Activated CD4-positive, CD25-positive, alpha-beta regulatory T cell treated with anti-CD3 and anti-CD28 coated beads, Interleukin-2, amount 50 U/mL, for 24 hours (primary cell): ENCODE measurements at regions not wholly inside any gene's neighbourhood (a gene's known extent, or its start where the extent isn't known, plus 50 kb on each side); places are given as distances from the start of the nearest gene placed in this dataset.
"Not testable (repeated sequence)": the region's sequence is repeated elsewhere in the genome, so short reads cannot be mapped to it uniquely, and the experiment has no call there.

Source experiments
- ATAC-seq, 2 donors: fragments of 150-1000 bp; cut with Tn5 transposase; one replicate each; pipeline ENCODE4 v1.10.0; 2021; ENCODE audit warnings: mild to moderate bottlenecking in 1 of 2, moderate library complexity in 1 of 2

DNA sequence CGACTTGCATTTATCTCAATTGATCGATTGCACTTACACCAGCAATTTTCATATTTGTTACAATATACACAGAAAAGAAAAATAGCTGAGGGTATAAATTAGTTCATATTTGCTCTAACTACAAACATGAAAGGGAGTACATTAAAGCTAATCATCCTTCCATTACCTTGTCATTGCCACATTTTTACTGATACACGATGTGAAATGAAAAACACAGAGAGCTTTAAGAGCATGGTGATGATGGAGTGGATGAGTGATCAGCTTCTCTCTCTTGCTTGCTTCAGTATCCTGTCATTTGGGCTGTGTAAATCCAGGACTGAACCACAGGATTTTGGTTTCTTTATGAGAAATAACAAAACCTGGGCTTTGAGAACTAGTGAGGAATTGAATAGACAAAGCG is 1207.5 kb upstream of the GOT2 start:
- ATAC-seq, result no peak

DNA sequence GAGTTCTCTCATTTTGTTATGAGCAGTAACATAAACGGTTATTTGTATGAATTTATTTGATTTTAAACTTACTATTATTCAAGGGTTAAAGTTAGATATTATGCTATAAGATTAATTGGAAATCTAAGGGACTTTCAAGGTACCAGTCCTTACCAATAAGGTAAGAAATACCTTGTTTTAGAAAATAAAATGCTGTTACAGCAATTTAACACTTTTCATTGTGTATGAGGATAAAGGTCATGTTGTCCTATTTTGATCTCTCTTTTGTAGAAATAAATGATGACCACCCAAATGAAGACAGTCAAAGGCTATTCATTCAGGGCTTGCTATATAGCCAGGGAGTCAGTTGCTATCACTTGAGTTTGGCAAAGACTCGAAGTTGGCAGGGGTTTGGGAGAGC is 1185.9 kb upstream of the GOT2 start:
- ATAC-seq, result no peak

DNA sequence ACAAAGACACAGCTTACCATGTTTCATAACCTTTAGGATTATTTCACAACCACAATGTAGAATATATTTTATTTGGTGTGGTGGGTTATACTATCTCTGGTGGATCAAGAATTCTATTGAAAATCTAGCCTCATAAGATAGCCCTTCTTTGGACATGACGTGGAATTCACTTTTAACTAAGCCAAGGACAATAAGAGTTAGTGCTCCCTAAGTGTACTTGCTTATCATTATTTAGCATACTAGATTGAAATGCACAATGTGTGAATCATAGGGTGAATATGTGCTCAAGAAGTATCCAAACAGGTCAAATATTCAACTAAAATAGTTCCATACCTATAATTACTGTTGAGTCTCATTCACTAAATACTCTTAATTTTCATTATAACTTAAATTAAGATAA is 1179.5 kb upstream of the GOT2 start:
- ATAC-seq, result no peak

DNA sequence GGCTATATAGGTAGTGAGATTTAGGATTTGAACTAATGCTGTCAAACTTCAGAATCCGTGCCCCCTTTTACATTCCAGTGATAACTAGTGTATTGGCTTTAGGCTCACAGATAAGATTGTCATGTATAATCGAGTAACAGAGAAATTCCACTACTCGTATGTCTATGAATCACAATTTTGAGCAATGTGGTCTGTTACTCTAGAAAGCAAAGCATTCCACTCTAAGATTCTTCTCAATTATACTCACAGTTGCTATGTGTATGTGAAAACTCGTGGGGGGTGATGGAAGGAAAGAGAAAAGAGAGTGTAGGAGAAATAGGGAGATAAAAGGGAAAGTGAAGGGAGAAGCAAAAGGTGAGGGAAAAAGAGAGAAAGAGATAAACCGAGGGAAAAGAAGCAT is 1175.1 kb upstream of the GOT2 start:
- ATAC-seq, result no peak

DNA sequence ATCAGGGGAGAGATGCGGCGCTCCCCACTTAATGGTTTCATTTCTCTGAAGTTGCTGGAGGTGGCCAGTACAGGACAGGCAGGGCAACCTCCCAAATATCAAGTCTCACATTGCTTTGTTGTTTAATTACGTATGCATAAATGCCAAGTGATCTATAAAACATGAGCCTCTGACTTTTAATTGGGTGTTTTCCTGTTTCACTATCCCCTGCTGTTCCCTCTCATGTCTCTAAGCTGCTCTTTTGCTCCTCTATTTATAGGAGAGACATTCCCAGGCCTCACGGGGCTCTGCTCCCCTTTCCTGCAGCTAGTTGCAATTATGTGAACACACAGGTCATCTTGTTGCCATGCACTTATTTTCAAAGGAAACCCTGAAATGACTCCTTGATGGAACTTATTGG is 1173.5 kb upstream of the GOT2 start:
- no peak for ATAC-seq

DNA sequence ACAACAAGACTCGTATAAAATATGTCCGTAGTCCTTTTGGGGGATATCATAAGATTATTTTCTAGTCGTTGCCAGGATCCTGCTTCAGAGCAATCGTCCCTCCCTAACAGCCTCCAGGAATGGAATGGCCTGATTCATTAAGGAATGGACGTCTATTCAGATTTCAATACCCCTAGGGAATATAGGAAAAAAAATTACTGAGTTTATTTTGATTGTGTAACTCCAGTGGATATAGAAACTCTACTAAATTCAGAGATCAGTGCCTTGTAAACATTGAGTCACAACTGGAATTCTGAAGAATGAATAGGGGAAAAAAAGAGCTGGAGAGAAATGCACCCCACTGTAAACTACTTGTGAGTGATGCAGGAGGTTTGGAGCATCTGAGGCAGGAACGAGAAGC is 1171.5 kb upstream of the GOT2 start:
- no peak for ATAC-seq

DNA sequence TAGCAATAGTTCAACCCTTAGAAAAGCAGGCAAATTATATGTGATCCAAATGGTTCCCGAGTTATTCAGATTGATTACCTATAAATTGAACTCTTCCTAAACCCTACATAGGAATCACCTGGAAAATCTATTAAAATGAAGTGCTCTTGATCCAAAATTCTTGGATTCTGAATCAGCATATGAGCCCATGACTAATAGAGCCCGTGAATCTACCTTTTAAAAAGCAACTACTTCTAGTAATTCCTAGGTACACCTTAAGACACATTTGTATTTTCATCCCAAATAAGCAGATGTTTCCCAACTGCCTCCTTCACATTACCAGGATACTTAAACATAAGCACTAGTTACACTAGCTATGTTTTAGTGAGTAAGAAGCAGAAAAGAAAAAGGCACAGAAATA is 1171.0 kb upstream of the GOT2 start:
- ATAC-seq, result no peak

DNA sequence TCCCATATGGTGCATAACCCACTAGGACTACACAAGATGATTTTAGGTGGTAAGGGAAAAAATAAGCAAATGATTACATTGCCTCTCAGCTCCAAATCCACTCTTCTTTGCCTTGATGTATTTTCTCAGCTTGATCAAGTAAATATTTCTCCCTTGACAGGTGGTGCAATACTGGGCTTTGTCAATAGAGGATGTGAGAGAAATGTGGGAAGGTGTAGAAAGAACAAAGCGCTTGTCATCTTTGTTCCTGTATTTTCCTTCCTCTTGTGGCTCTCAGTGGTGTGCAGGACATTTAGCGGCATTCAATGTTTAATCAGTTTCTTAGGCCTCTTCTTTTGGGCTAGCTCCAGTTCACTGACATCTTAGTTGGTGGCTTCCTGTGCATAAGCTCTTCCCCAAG is 1165.8 kb upstream of the GOT2 start:
- no peak for ATAC-seq

DNA sequence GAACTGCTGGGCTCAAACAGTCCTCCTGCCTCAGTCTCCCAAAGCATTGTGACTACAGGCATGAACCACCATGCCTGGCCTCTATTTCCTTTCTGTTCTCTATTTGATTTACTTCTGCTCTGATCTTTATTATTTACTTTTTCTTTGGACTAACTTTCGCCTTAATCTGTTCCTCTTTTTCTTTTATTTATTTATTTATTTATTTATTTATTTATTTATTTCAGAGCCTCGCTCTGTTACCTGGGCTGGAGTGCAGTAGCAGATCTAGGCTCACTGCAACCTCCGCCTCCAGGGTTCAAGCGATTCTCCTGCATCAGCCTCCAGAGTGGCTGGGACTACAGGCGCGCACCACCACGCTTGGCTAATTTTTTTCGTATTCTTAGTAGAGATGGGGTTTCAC is 1158.3 kb upstream of the GOT2 start:
- no peak for ATAC-seq

DNA sequence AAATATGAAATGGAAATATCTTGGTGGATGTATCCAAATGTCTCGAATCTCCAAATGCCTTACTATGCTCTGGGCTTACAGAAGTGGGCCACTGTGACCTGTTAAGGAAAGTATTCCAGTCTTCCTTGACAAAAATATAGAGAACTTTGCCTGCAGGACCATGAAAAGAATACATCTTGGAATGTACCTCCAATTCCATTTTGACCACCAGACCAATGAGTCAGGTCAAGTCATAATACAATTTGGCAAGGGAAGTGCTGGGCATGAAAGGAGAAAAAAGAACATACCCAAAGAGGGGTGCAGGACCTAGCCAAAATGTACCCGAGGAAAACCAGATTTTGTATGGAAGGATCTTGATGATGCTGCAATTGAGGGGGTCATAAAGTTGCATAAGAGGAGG is 1153.7 kb upstream of the GOT2 start:
- ATAC-seq, result no peak

DNA sequence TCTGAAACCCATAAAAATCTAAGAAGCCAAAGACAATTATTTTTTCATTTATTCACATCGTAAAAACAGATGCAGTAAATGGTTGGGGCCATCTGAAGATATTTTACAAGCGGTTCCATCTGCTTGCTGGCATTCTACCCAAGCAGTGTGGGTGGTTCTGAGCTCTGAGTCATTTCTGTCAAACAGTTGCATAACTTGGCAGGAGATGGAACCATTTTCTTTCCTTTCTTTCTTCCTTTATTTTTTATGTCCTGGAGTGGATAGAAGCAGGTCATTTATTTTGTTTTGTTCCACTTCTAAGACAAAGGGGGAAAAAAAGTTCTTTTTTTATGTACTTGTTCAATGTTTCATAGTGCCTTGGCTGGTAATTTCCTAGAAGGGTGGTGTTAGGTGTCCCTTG is 1151.9 kb upstream of the GOT2 start:
- ATAC-seq, result no peak

DNA sequence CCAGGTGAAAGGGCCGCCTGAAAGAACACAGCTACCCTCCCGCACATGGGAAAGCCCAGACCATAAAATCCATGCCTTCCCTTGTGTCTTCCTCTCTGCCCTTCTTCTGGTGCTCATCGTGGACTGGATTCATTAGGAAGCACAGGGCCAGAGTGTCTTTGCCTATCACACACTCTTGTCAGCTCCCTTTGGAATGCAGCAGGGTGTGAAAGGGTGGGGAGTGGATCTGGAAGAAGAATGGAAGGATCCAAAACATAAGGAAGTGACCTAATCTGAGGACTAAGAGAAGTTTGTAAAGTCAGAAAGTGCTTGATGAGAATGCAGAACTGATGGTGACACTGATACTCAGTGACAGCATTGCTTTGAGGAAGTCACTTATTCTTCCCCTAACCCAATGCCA is 1147.3 kb upstream of the GOT2 start:
- ATAC-seq, result no peak

DNA sequence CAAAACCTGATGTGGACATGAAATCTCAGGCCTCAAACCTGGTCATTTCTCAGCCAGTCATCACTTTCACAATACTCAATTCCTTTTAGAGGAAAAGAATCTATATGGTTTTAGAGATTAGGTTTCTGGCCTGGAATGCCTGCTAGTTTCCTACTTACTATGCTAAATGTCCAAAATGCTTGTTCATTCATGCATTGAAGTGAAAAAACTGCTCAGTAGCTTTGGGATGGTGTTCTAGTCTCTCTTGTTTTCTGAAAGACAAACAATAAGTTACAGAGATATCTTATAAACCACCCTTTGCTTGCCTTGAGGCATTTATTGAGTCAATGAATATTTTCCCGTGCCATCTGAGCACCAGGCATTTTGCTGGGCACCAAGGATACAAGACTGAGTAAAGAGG is 1146.5 kb upstream of the GOT2 start:
- ATAC-seq, result no peak

DNA sequence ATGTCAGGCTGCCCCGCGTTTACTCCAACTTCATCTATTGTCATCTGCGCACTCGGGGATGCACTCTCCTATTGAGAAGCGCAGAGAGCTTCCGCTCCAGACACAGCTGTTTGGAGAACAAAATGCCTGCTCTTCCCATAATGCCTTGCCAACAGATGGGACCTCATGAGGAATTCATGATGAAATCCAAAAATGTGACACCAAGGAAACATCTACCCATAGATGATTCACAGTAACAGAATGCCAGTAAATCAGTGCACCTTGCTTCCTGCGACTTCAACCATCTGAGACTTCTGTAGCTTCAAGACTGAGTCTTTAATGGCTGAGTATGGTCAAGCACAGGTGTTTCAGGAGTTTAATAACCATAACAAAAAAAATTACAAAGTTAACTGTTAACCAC is 1144.9 kb upstream of the GOT2 start:
- no peak for ATAC-seq

DNA sequence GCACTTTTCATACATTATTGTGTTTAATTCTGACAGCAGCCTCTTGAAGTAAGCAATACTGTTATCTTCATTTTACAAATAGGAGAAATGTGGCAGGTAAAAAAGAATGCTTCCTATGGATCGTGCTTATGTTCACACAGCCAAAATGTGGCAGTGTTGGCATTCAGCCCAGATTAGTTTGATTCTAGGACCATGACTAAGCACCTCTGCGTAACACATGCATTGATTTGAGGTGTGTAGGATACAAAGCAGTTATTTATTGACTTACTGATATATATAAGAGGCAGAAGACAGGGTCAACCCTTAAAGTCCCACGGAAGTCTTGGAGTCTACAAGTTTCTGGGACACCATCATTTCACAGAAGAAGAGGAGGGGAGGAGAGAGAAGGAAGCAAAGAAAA is 1144.4 kb upstream of the GOT2 start:
- ATAC-seq, result no peak

DNA sequence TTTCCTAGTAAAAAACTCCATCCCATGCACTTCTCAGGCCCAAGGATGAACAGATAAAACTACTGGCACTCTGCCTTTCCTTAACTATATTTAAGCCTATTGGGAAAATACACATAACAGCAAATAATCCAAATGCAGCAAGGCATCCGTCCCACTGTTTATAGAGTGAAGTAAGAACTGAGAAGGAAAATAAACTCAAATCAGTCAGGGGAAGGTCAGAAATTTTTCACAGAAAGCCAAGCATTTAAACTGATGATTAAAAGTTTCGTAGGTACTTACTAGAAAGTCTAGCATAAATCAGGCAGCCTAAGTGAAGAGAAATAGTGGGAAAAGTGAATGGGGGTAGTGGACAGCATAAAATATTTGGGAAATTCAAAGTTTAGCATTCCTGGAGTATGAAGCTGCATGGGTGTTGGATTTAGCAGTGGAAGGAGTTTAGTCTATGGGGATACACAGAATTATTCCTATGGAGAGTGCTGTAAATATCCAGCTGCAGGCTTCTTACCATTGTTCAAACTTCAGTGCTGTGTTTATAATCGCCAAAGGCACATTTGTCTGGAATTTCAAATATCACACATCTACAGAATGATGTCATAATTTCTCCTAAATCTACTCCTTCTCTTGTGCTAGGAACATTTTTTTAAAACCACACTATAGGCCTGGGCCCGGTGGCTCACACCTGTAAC is 1131.0 kb upstream of the GOT2 start:
- ATAC-seq, result no peak

DNA sequence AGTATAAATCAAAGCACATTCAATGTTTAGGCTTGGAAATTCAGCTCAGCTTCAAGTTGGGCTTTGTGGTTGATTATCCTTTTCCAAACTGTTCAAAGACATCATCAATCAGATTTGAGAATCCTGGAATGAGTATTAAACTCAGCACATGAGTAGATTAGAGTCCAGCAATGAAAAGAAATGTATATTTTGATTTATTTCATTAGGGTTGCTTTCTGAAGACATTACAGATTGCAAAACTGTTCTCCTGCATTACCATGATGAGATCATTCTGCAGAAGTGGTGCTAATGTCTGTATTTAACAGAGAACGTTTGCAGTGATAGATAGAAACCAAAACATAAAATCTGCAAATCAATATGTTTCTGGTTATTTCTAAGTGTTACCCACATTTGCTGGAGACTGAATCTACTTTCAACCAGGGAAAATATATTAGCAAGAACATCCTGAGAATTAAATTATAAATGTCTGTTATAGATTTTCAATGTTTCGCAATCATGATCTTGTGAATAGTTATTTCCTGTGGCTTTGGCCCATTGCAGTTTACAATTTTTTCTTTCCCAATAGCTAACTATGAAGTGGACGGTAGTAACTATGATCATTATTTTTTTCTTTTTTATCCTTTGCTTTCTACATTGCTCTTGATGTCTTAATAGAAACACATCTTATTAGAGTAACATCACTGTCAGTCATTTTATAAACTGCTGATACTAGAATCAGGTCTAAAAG is 1125.7 kb upstream of the GOT2 start:
- no peak for ATAC-seq

DNA sequence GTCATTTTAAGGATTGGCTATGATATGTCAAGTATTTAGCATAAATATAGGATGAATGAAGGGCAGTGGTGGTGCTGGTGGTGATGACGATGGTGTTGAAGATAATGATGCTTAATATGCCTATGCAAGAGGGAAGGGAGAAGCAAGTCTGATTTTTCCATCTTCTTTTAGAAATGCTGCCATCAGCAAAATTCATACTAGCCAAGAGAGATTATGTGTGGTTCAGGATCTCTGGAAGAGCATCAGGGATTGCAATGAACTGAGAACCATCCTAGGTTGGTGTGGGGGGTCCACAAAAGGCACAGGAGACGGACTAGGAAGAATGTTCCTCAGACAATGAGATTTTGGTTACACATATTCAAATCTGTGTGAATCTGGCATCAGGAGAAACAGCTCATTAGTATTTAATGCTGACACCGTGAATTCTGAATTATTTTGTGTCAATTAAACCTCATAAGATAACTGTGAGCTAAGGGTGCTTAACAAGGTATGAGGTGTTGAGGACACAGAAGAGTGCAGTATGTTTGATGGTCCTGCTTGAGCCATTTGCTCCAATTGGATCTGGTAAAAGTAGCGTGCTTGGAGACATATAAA is 1120.8 kb upstream of the GOT2 start:
- ATAC-seq, result no peak

DNA sequence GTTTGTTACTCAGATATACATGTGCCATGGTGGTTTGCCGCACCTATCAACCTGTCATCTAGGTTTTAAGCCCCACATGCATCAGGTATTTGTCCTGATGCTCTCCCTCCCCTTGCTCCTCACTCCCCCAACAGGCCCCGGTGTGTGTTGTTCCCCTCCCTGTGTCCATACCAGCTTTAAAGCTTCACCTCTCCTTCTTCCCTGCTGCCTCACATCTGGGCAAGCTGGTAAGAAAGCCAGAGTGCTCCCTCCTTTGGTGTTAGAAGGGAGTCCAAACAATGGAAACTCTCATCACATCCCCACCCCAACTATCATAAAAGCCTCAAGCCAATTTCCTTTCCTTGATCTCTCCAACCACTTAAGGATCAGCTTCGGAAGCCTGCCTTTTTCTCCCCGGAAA is 1115.6 kb upstream of the GOT2 start:
- ATAC-seq, result no peak

DNA sequence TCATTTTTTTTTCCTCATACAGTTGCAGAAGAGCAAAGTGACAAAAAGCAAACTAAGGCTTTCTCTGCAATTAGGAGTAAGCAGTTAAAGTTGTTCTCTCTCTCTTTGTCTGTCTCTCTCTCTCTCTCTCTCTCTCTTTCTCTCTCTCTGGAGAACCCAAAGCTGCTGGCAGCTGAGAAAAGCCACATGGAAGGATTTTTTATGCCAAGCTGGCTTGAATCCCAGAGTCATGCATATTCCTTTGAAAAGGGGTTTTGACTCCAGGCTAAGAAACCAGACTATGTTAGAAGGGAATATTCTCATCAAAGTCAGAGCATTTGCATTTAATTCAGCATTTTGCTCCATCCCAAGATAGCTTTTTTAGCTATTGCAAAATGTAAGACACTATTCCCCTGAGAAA is 1114.2 kb upstream of the GOT2 start:
- ATAC-seq, result no peak

DNA sequence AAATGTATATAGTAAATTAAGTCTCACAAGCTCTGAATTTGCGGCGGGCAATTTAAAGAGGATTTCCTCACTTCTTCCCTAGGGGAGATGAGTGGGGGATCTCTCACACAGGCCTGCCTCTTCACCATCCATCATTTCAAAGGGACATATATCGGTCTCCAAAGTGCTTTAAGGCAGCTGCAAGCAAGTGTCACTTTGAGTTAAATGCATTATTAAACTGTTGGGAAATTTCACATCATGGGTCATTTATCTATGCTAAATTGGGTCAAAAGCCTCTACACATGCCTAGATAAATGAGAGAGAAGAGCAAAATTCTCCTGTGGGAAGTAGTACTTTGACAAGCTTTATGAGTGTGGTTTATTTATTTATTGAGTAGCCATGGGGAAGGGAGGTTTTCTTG is 1106.1 kb upstream of the GOT2 start:
- ATAC-seq, result no peak

DNA sequence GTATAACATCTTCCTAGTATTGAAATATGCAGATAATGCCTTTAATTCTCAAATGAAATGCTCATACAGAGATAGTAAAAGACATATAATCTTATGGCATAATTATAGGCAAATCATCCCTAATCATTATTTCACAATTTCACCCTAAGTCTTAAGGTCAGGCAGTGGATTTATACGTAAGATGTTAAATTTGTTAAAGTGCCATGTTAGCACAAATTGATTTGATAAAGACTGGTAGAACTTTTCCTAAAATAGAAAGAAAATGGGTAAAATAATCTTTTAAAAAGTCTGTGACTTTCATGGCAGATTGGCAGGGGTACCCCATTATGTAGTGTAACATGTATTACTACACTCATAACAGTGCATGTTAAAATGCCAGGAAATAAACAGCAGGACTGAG is 1092.7 kb upstream of the GOT2 start:
- no peak for ATAC-seq

DNA sequence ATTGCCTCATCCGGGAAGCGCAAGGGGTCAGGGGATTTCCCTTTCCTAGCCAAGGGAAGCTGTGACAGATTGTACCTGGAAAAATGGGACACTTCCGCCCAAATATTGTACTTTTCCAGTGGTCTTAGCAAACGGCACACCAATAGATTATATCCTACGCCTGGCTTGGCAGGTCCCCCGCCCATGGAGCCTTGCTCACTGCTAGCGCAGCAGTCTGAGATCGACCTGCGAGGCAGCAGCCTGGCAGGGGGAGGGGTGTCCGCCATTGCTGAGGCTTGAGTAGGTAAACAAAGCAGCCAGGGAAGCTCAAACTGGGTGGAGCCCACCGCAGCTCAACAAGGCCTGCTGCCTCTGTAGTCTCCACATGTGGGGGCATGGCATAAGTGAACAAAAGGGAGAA is 1075.4 kb upstream of the GOT2 start:
- not testable (repeated sequence) for ATAC-seq

DNA sequence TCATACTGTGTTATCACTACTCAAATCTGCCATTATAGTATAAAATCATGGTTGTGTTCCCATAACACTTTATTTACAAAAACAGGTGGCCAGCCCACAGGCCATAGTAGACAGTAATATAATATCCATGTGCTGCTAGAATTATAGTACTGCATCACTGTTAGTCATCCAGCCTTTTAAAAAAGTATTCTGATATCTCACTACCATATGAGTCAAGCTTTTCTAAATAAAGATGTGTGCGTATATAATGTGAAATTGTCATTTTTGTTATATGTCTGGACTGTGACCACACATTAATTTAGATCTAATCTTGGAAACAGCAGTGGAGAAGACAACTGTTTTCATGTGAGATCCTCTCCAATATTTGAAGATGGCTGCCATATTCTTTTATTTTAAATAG is 1049.1 kb upstream of the GOT2 start:
- ATAC-seq, result no peak

DNA sequence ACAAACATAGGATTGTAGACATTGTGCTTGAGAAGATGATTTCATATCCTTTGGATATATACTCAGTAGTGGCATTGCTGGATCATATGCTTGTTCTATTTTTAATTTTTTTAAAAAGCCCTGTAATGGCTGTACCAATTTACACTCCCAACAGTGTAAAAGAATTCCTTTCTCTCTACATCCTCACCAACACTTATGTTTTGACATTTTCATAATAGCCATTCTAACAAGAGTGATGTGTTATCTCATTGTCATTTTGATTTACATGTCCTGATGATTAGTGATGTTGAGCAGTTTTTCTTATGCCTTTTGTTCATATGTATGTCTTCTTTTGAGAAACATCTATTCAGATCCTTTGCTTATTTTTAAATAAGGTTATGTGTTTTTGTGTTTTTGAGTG is 1039.2 kb upstream of the GOT2 start:
- no peak for ATAC-seq
